Loucy (cell line): ENCODE measurements at regions not wholly inside any gene's neighbourhood (a gene's known extent, or its start where the extent isn't known, plus 50 kb on each side); places are given as distances from the start of the nearest gene placed in this dataset.
"Not testable (repeated sequence)": the region's sequence is repeated elsewhere in the genome, so short reads cannot be mapped to it uniquely, and the experiment has no call there.

Experiments
- H2AFZ ChIP-seq: fragments of 200-600 bp; sonication (generic); 2 replicates; pipeline ENCODE4 v1.6.0; 2016; ENCODE audit warnings: antibody characterized with exemption, mild to moderate bottlenecking, low read length, moderate library complexity
- H3F3A ChIP-seq: fragments of 200-600 bp; 2 replicates; pipeline ENCODE4 v1.6.0; 2016; ENCODE audit warnings: antibody characterized with exemption, low read depth, mild to moderate bottlenecking
- H3K27me3 ChIP-seq: fragments of 200-600 bp; sonication (generic); 2 replicates; pipeline ENCODE4 v1.6.1; 2014; ENCODE audit warnings: low read length, mild to moderate bottlenecking; ENCODE audit not compliant: insufficient read depth, poor library complexity, severe bottlenecking
- H3K36me3 ChIP-seq: fragments of 200-600 bp; sonication (generic); 2 replicates; pipeline ENCODE4 v1.6.1; 2016; ENCODE audit warnings: low read length; ENCODE audit not compliant: insufficient read depth
- H3K4me1 ChIP-seq: fragments of 200-600 bp; sonication (generic); 2 replicates; pipeline ENCODE4 v1.5.1; 2014; ENCODE audit warnings: low read length, mild to moderate bottlenecking; ENCODE audit not compliant: insufficient read depth, poor library complexity, severe bottlenecking
- H3K4me2 ChIP-seq: fragments of 200-600 bp; sonication (generic); 2 replicates; pipeline ENCODE4 v1.6.0; 2014; ENCODE audit warnings: antibody characterized with exemption, low read length, low read depth, mild to moderate bottlenecking; ENCODE audit not compliant: poor library complexity, severe bottlenecking
- H3K4me3 ChIP-seq: fragments of 200-600 bp; sonication (generic); 2 replicates; pipeline ENCODE4 v1.5.1; 2014; ENCODE audit warnings: low read length, mild to moderate bottlenecking, mixed read lengths; ENCODE audit not compliant: poor library complexity, severe bottlenecking
- H3K79me2 ChIP-seq: fragments of 200-600 bp; sonication (generic); 2 replicates; pipeline ENCODE4 v1.6.1; 2014; ENCODE audit warnings: low read length; ENCODE audit not compliant: insufficient read depth
- H3K9ac ChIP-seq: fragments of 200-600 bp; sonication (generic); 2 replicates; pipeline ENCODE4 v1.6.0; 2014; ENCODE audit warnings: mild to moderate bottlenecking, low read depth, low read length, moderate library complexity; ENCODE audit not compliant: poor library complexity, severe bottlenecking
- H3K9me2 ChIP-seq: fragments of 200-600 bp; sonication (generic); replicated peaks from 2 replicates; pipeline ENCODE4 v1.6.1; 2016; ENCODE audit warnings: low read depth, low read length, mixed read lengths
- H3K9me3 ChIP-seq: fragments of 200-600 bp; sonication (generic); 2 replicates; pipeline ENCODE4 v1.6.1; 2014; ENCODE audit warnings: mild to moderate bottlenecking, antibody characterized with exemption, low read length, low read depth; ENCODE audit not compliant: insufficient read depth
- H4K20me1 ChIP-seq: fragments of 200-600 bp; sonication (generic); 2 replicates; pipeline ENCODE4 v1.6.0; 2014; ENCODE audit warnings: antibody characterized with exemption, low read length, mild to moderate bottlenecking; ENCODE audit not compliant: insufficient read depth, poor library complexity, severe bottlenecking
- CTCF ChIP-seq: fragments of 200-600 bp; sonication (generic); conservative IDR thresholded peaks from 2 replicates; pipeline ENCODE4 v1.5.1; 2014; ENCODE audit warnings: mild to moderate bottlenecking, antibody characterized with exemption, low read length
- EZH2phosphoT487 ChIP-seq: fragments of 200-600 bp; IDR thresholded peaks from 2 replicates; pipeline ENCODE4 v1.6.1; 2018; ENCODE audit warnings: antibody characterized with exemption, mild to moderate bottlenecking, moderate library complexity, borderline replicate concordance

- H3F3A ChIP-seq = no peaks in the 10 kb centered on the region
- H3K9ac ChIP-seq = no peak overlapping the region
- H3K4me1 ChIP-seq = no peaks in the 10 kb centered on the region
- TF ChIP-seq EZH2phosphoT487 = no peak
- no peak for TF ChIP-seq CTCF
- no peaks in the 10 kb centered on the region for H3K9me3 ChIP-seq
- H3K4me3 ChIP-seq = no peak overlapping the region
- H4K20me1 ChIP-seq = no peaks in the 10 kb centered on the region
- H2AFZ ChIP-seq = no peak overlapping the region
- H3K4me2 ChIP-seq = no peak overlapping the region
- no peaks in the 10 kb centered on the region for H3K36me3 ChIP-seq
- no peaks in the 10 kb centered on the region for H3K27me3 ChIP-seq
- no peaks in the 10 kb centered on the region for H3K9me2 ChIP-seq
- no peaks in the 10 kb centered on the region for H3K79me2 ChIP-seq
Observed at GRCh38 chr12:5173511-5174011, 129.9 kb downstream of the KCNA5 start.

GRCh38 chr12:5175415-5175814 is 131.7 kb downstream of the KCNA5 start:
- not testable (repeated sequence) for H3K4me2 ChIP-seq, H3K27me3 ChIP-seq, H3F3A ChIP-seq, H3K79me2 ChIP-seq, H3K4me1 ChIP-seq, H3K36me3 ChIP-seq, H3K9me3 ChIP-seq, H3K4me3 ChIP-seq, H2AFZ ChIP-seq, H3K9me2 ChIP-seq, H4K20me1 ChIP-seq, H3K9ac ChIP-seq

GRCh38 chr12:5176036-5176435 is 132.4 kb downstream of the KCNA5 start:
- no peak overlapping the region for H3K4me3 ChIP-seq
- no peaks in the 10 kb centered on the region for H3K27me3 ChIP-seq
- H3K9me3 ChIP-seq = no peaks in the 10 kb centered on the region
- no peak overlapping the region for H2AFZ ChIP-seq
- H3F3A ChIP-seq = no peaks in the 10 kb centered on the region
- H3K36me3 ChIP-seq = no peaks in the 10 kb centered on the region
- no peaks in the 10 kb centered on the region for H3K4me1 ChIP-seq
- no peaks in the 10 kb centered on the region for H3K79me2 ChIP-seq
- H4K20me1 ChIP-seq = no peaks in the 10 kb centered on the region
- no peaks in the 10 kb centered on the region for H3K9me2 ChIP-seq
- no peak for TF ChIP-seq CTCF
- no peak overlapping the region for H3K9ac ChIP-seq
- no peak overlapping the region for H3K4me2 ChIP-seq

GRCh38 chr12:5177096-5177495 is 133.4 kb downstream of the KCNA5 start:
- TF ChIP-seq EZH2phosphoT487 = no peak
- TF ChIP-seq CTCF = no peak
- H3K4me2 ChIP-seq = no peak overlapping the region
- no peak overlapping the region for H3K4me3 ChIP-seq
- H2AFZ ChIP-seq = no peak overlapping the region
- H3K9ac ChIP-seq = no peak overlapping the region
- H3K27me3 ChIP-seq = no peaks in the 10 kb centered on the region
- no peaks in the 10 kb centered on the region for H3K9me2 ChIP-seq
- no peaks in the 10 kb centered on the region for H4K20me1 ChIP-seq
- H3F3A ChIP-seq = no peaks in the 10 kb centered on the region
- no peaks in the 10 kb centered on the region for H3K4me1 ChIP-seq
- no peaks in the 10 kb centered on the region for H3K79me2 ChIP-seq
- H3K9me3 ChIP-seq = no peaks in the 10 kb centered on the region
- no peaks in the 10 kb centered on the region for H3K36me3 ChIP-seq
